Ectodermal cell (in vitro differentiated cells): ENCODE measurements at regions not wholly inside any gene's neighbourhood (a gene's known extent, or its start where the extent isn't known, plus 50 kb on each side); places are given as distances from the start of the nearest gene placed in this dataset.
"Not testable (repeated sequence)": the region's sequence is repeated elsewhere in the genome, so short reads cannot be mapped to it uniquely, and the experiment has no call there.

Experiments
- H3K27ac ChIP-seq: 2 replicates; pipeline ENCODE4 v1.7.0; 2013; ENCODE audit warnings: mild to moderate bottlenecking, low read depth, low read length; ENCODE audit not compliant: insufficient read depth, poor library complexity, severe bottlenecking
- H3K27me3 ChIP-seq: 2 replicates; pipeline ENCODE4 v1.7.0; 2013; ENCODE audit warnings: mild to moderate bottlenecking, low read length; ENCODE audit not compliant: insufficient read depth, control insufficient read depth, poor library complexity, severe bottlenecking
- H3K36me3 ChIP-seq: one replicate; pipeline ENCODE4 v1.7.0; 2013; ENCODE audit warnings: low read length; ENCODE audit not compliant: control insufficient read depth, insufficient read depth
- H3K4me1 ChIP-seq: one replicate; pipeline ENCODE4 v1.7.0; 2013; ENCODE audit warnings: low read length; ENCODE audit not compliant: control insufficient read depth, insufficient read depth
- H3K4me3 ChIP-seq: 2 replicates; pipeline ENCODE4 v1.7.0; 2013; ENCODE audit warnings: low read depth, low read length, control low read depth; ENCODE audit not compliant: insufficient read depth
- H3K9me3 ChIP-seq: 2 replicates; pipeline ENCODE4 v1.7.0; 2013; ENCODE audit warnings: mild to moderate bottlenecking, low read length, moderate library complexity; ENCODE audit not compliant: control insufficient read depth
- WGBS, 2 experiments: methylation state at CpG; one replicate each; pipeline ENCODE4 v1.1.7; 2013; ENCODE audit warnings: missing lambda C conversion rate in 2 of 2; 5-methylcytosine and 5-hydroxymethylcytosine counted together

GRCh38 chrX:9388450-9388849, 76.4 kb upstream of the TBL1X start:
- H3K4me3 ChIP-seq = no peak overlapping the region
- H3K27me3 ChIP-seq = no peaks in the 10 kb centered on the region
- 82 to 100% methylated on average over 1 of the region's 1 CpG for WGBS, 2 experiments

GRCh38 chrX:9390121-9390520, 74.7 kb upstream of the TBL1X start:
- Histone ChIP-seq H3K4me1 (no peaks in the 10 kb centered on the region), H3K27ac (no peak overlapping the region), H3K36me3 (no peaks in the 10 kb centered on the region), H3K27me3 (no peaks in the 10 kb centered on the region), H3K9me3 (no peaks in the 10 kb centered on the region), H3K4me3 (no peak overlapping the region)
- 100% methylated on average over 1 of the region's 1 CpG for WGBS, 2 experiments

More at GRCh38 chrX:9388450-9388849, 76.4 kb upstream of the TBL1X start:
- Histone ChIP-seq H3K27ac (no peak overlapping the region), H3K9me3 (no peaks in the 10 kb centered on the region), H3K36me3 (no peaks in the 10 kb centered on the region), H3K4me1 (no peaks in the 10 kb centered on the region)

- Histone ChIP-seq H3K9me3 (no peaks in the 10 kb centered on the region), H3K4me3 (no peak overlapping the region), H3K4me1 (no peaks in the 10 kb centered on the region), H3K27me3 (no peaks in the 10 kb centered on the region), H3K27ac (no peak overlapping the region), H3K36me3 (no peaks in the 10 kb centered on the region)
- 94 to 99% methylated on average over 6 to 7 of the region's 8 CpGs for WGBS, 2 experiments
These were observed 74.0 kb upstream of the TBL1X start for GRCh38 chrX:9390693-9391368.

GRCh38 chrX:9392445-9392844, 72.4 kb upstream of the TBL1X start:
- H3K9me3 ChIP-seq = no peaks in the 10 kb centered on the region
- H3K4me3 ChIP-seq = no peak overlapping the region
- no peaks in the 10 kb centered on the region for H3K36me3 ChIP-seq
- H3K4me1 ChIP-seq = no peaks in the 10 kb centered on the region
- WGBS, 2 experiments = 94 to 97% methylated on average over 5 of the region's 5 CpGs
- no peak overlapping the region for H3K27ac ChIP-seq
- no peaks in the 10 kb centered on the region for H3K27me3 ChIP-seq

GRCh38 chrX:9393571-9393970, 71.3 kb upstream of the TBL1X start:
- Histone ChIP-seq H3K36me3 (no peaks in the 10 kb centered on the region), H3K4me3 (no peak overlapping the region), H3K4me1 (no peaks in the 10 kb centered on the region), H3K9me3 (no peaks in the 10 kb centered on the region), H3K27me3 (no peaks in the 10 kb centered on the region), H3K27ac (no peak overlapping the region)
- WGBS, 2 experiments = 64 to 86% methylated on average over 1 to 4 of the region's 4 CpGs

- no peaks in the 10 kb centered on the region for H3K27me3 ChIP-seq
- H3K9me3 ChIP-seq = no peaks in the 10 kb centered on the region
- no peaks in the 10 kb centered on the region for H3K36me3 ChIP-seq
- H3K4me3 ChIP-seq = no peak overlapping the region
- no peaks in the 10 kb centered on the region for H3K4me1 ChIP-seq
- 91 to 94% methylated on average over 11 to 12 of the region's 12 CpGs for WGBS, 2 experiments
- no peak overlapping the region for H3K27ac ChIP-seq
These were observed 70.6 kb upstream of the TBL1X start for GRCh38 chrX:9394212-9394611.

GRCh38 chrX:9396930-9397329, 67.9 kb upstream of the TBL1X start:
- Histone ChIP-seq H3K27me3 (no peaks in the 10 kb centered on the region), H3K4me1 (no peaks in the 10 kb centered on the region), H3K36me3 (no peaks in the 10 kb centered on the region), H3K27ac (no peak overlapping the region), H3K9me3 (no peaks in the 10 kb centered on the region), H3K4me3 (no peak overlapping the region)
- WGBS, 2 experiments = 92 to 93% methylated on average over 4 of the region's 4 CpGs

GRCh38 chrX:9401051-9401450, 63.8 kb upstream of the TBL1X start:
- Histone ChIP-seq H3K4me3 (no peak overlapping the region), H3K9me3 (no peaks in the 10 kb centered on the region), H3K27ac (no peak overlapping the region), H3K36me3 (no peaks in the 10 kb centered on the region), H3K27me3 (no peaks in the 10 kb centered on the region), H3K4me1 (no peaks in the 10 kb centered on the region)
- WGBS, 2 experiments = 96 to 97% methylated on average over 6 of the region's 6 CpGs

- Histone ChIP-seq H3K4me1 (no peaks in the 10 kb centered on the region), H3K27ac (no peak overlapping the region), H3K9me3 (no peaks in the 10 kb centered on the region), H3K27me3 (no peaks in the 10 kb centered on the region), H3K4me3 (no peak overlapping the region), H3K36me3 (no peaks in the 10 kb centered on the region)
- 90 to 91% methylated on average over 3 to 4 of the region's 4 CpGs for WGBS, 2 experiments
These were observed 61.5 kb upstream of the TBL1X start for GRCh38 chrX:9403374-9403773.

GRCh38 chrX:9405635-9406034, 59.2 kb upstream of the TBL1X start:
- H3K9me3 ChIP-seq, H3K27ac ChIP-seq, H3K36me3 ChIP-seq, H3K4me1 ChIP-seq, H3K4me3 ChIP-seq, H3K27me3 ChIP-seq: not testable (repeated sequence)
- WGBS, 2 experiments = 93 to 95% methylated on average over 8 of the region's 9 CpGs

- not testable (repeated sequence) for H3K27ac ChIP-seq, H3K4me3 ChIP-seq, H3K27me3 ChIP-seq, H3K36me3 ChIP-seq, H3K9me3 ChIP-seq, H3K4me1 ChIP-seq
- WGBS, 2 experiments = 100% methylated on average over 3 of the region's 11 CpGs; no CpG with 5 or more reads in 1 of the 2 experiments
These were observed 54.0 kb upstream of the TBL1X start for GRCh38 chrX:9410889-9411288.
